ENCODE measurements at regions not wholly inside any gene's neighbourhood (a gene's known extent, or its start where the extent isn't known, plus 50 kb on each side); places are given as distances from the start of the nearest gene placed in this dataset.

DNA sequence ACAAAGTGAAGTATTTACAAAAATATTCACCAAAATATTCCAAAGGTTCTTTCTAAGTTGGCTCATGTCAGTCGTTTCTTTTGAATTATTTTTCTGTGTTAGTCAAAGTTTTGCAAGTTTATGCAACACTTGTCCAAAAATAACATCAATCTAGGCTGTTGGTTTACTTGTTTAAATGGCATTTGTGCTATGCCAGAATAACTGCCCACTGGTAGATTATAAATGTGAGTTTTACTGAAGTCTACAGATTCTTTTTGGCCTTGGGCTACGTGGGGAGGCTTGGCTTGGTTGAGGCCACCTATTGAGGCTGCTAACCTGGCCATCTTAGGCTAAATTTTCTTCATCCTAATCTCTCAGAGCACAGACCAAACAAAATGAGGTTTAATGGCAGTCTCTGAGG is 1091.9 kb upstream of the RAG2 start:
- no peaks in the 10 kb centered on the region for H3K23me2 ChIP-seq (ENCODE audit: insufficient read length, low read depth, low read length, poor library complexity, severe bottlenecking)
- no peaks in the 10 kb centered on the region for H3K4me1 ChIP-seq (ENCODE audit: insufficient read depth, low read length)
- no peak overlapping the region for H3T11ph ChIP-seq (ENCODE audit: low read length)
- no peak for DNase-seq
- H2BK120ac ChIP-seq (ENCODE audit: low read depth, low read length, poor library complexity, severe bottlenecking) = no peak overlapping the region
- no peak overlapping the region for H3K27ac Mint-ChIP-seq
- no CpG with 5 or more reads among the region's 2 CpGs for WGBS (ENCODE audit: extremely low coverage, insufficient read length, low lambda C conversion rate)
- H3K27me3 ChIP-seq (ENCODE audit: insufficient read depth, low read length) = no peaks in the 10 kb centered on the region
- H3K4me1 Mint-ChIP-seq = no peaks in the 10 kb centered on the region
- peaks cover 18 to 22% of the 10 kb centered on the region in 2 experiments for H3K9me3 Mint-ChIP-seq
- H3K9ac ChIP-seq (ENCODE audit: extremely low read depth, insufficient read length, low read length) = no peak overlapping the region
- H2BK15ac ChIP-seq (ENCODE audit: low read depth, low read length) = no peak overlapping the region
- no peak overlapping the region for H4K91ac ChIP-seq (ENCODE audit: insufficient read length, low read depth, low read length)
- H3K27ac ChIP-seq (ENCODE audit: insufficient read length, low read depth, low read length) = no peak overlapping the region
- no peak overlapping the region for H2BK5ac ChIP-seq (ENCODE audit: insufficient read length, low read length)
- H2BK20ac ChIP-seq (ENCODE audit: low read depth, low read length, poor library complexity, severe bottlenecking) = no peak overlapping the region
- no peak overlapping the region for H3K18ac ChIP-seq (ENCODE audit: insufficient read length, low read depth, low read length)
- H2AFZ ChIP-seq (ENCODE audit: low read length) = no peak overlapping the region
- H3K23ac ChIP-seq (ENCODE audit: insufficient read length, low read depth, low read length) = no peak overlapping the region
- no peaks in the 10 kb centered on the region for H3K79me2 ChIP-seq (ENCODE audit: insufficient read depth, low read length)
- no peak for TF ChIP-seq CTCF (conservative IDR thresholded peaks at IDR 0.05)
- no peak overlapping the region for H3K14ac ChIP-seq (ENCODE audit: insufficient read depth, low read length)
- no peak overlapping the region for H3K4ac ChIP-seq (ENCODE audit: low read depth, low read length)
- H4K5ac ChIP-seq (ENCODE audit: insufficient read length, low read depth, low read length) = no peak overlapping the region
- no peak overlapping the region for H3K4me2 ChIP-seq (ENCODE audit: insufficient read depth, insufficient read length, low read length)
- H3K27me3 Mint-ChIP-seq (ENCODE audit: low read depth) = peaks cover 1% of the 10 kb centered on the region
- H4K8ac ChIP-seq (replicated peaks; ENCODE audit: insufficient read length, low read depth, low read length) = no peak overlapping the region
- no peak overlapping the region for H3K4me3 Mint-ChIP-seq
- H3K79me1 ChIP-seq (ENCODE audit: insufficient read depth, low read depth, low read length, poor library complexity, severe bottlenecking) = no peaks in the 10 kb centered on the region
- H2BK12ac ChIP-seq (ENCODE audit: insufficient read length, low read depth, low read length) = no peak overlapping the region
- H4K20me1 ChIP-seq (ENCODE audit: control insufficient read depth, insufficient read depth, insufficient read length) = no peaks in the 10 kb centered on the region
- H3K56ac ChIP-seq (ENCODE audit: insufficient read length, low read depth, low read length) = no peak overlapping the region
- H3K9me3 ChIP-seq (ENCODE audit: control insufficient read depth, low read depth, low read length) = peaks cover 10% of the 10 kb centered on the region
- peaks cover 8 to 15% (median 13%) of the 10 kb centered on the region in 3 experiments for H3K36me3 Mint-ChIP-seq (ENCODE audit: insufficient read depth in 1 of 3, low read depth in 3 of 3)
- H2AK5ac ChIP-seq (ENCODE audit: insufficient read length, low read length) = no peak overlapping the region
